ENCODE measurements at regions not wholly inside any gene's neighbourhood (a gene's known extent, or its start where the extent isn't known, plus 50 kb on each side); places are given as distances from the start of the nearest gene placed in this dataset.

DNA sequence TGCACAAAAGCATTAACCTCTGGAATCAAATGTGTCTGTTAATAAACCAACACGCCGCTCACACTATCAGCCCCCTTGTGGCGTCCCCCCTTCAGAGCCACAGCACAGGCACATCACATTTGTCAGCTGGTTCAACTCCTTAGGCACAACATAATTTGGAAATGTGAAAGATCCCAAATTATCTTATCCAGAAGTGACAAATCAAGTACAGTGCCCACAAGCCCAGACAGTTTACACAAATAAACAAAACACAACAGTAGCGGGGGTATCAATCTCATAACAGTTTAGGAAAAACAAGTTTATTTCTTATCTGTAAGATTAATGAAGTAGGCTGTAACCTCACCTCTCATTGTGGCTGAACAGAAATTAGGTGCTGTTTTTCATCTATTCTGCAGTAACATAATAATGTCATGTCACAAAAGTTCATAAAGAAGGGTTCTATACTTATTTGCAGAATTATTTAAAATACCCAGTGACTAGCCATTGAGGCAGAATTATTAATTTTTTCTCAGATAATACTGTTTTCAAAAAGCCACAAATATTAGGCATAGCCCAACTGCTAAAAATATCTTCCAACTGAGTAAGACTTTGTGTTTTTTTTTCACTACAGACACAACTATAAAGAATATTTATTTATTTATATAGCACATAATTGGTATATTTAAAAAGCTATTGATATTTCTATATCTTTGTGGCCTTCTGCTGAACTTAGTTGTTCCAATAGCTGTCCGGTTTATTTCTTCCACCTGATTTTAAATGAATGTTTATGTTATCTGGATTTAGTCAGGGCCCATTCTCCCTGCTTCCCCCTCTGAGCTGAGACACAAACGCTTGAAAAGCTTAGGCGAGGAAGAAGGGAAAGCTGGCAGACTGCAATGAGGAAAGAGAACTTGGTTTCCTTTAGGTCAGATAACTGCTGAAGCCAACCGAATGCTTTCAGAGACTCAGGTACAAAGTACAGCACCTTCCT lies 214.7 kb downstream of the QDPR start:
- DNase-seq (ENCODE audit: low spot score), result no peak

DNA sequence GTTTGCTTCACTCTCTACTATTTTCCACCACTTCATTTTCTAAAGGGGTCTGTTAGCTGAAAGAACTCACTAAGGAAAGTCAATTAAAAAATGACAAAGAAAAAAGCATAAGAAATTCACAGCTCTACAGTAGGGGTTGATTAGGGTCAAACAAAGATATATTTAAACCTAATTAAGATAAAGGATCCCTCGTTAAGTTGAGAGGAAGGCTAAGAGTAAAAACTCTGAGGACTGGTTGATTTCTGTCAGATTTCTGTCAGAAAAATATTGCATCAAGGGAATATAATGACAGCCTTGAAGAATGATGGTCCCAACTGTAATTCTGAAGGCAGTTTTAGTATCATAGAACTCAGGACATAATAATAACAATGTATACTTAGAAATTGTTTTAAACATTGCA lies 218.0 kb downstream of the QDPR start:
- no peak for DNase-seq (ENCODE audit: low spot score)

- DNase-seq (ENCODE audit: low spot score), result no peak
Measured at GRCh38 chr4:17288151-17288550, 223.7 kb downstream of the QDPR start.

DNA sequence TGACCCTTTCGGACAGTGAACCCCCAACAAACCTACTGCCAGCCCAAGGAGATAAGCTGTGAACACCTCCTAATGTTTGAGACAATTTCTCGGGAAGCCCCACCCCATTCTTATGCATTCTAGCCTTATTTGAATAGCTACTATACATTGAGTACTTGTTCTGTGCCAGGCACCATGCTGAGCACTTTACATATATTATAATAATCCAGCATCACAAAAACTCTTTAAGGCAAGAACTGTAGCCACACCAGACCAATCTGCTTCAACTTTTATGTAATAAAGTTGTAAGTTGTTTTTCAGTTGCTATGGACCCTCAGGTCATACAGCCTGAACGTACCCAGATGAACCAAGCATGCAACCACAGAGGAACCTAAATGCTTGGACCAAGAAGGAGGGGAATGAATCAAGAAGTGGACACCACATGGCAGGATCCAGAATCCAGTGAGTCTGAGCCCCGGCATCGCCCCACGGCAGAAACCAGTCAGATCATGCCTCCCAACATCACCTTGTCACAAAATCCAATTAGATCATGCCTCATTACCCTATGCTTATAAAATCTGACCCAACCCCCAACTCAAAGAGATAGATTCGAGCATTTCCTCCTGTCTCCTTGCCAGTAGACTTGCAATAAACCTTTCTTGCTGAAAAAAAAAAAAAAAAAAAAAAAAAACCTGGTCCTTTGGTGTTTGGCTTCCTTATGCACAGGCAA lies 225.0 kb downstream of the QDPR start:
- no peak for DNase-seq (ENCODE audit: low spot score)

DNA sequence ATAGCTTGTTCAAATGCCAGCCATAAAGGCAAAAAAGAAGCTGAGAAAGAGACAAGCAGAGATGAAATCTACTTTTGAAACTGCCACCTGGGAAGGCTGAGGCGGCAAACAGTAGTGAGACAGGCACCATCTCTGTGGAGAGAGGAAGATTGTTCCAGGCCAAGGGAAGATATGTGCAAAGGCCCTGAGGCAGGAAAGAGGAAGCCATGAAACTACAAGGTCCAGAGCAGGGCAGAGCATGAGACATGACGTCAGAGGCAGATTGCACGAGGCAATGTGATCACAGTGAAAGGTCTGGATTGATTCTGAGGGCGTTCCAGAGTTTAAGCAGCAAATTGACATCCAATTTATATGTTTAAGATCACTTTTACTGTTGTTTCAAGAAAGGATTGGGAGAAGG lies 226.1 kb downstream of the QDPR start:
- no peak for DNase-seq (ENCODE audit: low spot score)

- no peak for DNase-seq (ENCODE audit: low spot score)
Measured at GRCh38 chr4:17284323-17285175, 227.3 kb downstream of the QDPR start.

DNA sequence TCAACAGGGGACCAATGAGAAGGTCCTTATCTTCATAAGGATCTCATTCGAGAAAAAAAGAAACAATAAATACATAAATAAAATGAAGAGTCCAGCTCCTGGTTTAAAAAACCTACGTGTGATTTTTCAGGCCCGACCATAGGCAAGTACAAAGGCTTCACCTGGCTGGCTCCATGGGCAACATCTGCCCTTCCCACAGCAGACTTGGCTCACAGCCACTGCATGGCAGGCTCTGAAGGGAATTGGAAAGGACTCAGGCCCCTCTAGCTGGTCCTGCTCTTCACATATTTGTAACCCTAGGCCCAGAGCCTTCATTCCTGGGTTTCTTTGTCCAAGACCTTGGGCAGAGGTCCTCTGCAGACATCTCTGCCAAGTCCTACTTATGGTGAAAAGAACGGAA lies 228.1 kb downstream of the QDPR start:
- DNase-seq (ENCODE audit: low spot score), result no peak

DNA sequence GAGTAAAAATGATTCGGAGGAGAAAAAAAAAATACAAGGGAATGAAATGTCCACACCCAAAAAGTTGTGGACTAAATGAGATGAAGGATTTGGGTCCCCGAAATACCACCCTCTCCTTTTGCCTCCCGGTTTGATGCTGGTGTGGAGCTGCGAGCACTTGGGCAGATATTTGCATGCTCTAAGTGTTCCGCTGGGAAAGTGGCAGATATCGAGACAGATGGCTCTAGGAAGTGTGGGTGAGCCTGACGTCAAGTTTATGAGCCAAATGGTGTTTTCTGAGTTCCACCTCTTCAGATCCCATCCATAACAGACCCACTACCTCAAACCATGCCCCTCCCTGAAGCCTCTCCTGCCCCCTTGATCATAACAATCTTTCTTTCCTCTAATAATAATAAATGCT lies 228.6 kb downstream of the QDPR start:
- DNase-seq (ENCODE audit: low spot score), result no peak

GRCh38 chr4:17280261-17281018 lies 231.4 kb downstream of the QDPR start:
- DNase-seq (ENCODE audit: low spot score), result no peak

DNA sequence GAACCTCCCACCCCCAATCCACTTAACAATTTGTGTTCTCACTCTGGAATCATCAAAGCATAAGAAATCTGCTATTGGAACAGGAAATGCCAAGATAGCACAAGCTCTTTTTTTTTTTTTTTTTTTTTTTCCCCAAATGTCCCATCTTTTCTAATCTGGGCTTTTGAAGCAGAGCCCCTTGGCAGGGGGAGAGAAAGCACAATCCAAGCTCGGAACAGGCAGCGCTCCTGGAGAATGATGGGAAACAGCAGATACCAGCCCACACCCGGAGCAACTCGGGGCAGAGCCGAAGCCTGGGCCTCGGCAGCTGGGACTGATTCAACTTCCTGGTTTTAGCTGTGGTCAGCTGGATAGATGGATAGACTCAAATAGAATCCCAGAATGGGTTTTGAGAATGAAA lies 235.1 kb downstream of the QDPR start:
- DNase-seq (ENCODE audit: low spot score), result no peak

- no peak for DNase-seq (ENCODE audit: low spot score)
Measured at GRCh38 chr4:17275836-17276235, 236.1 kb downstream of the QDPR start.

- DNase-seq (ENCODE audit: low spot score), result no peak
Measured at GRCh38 chr4:17273047-17273446, 238.8 kb downstream of the QDPR start.

DNA sequence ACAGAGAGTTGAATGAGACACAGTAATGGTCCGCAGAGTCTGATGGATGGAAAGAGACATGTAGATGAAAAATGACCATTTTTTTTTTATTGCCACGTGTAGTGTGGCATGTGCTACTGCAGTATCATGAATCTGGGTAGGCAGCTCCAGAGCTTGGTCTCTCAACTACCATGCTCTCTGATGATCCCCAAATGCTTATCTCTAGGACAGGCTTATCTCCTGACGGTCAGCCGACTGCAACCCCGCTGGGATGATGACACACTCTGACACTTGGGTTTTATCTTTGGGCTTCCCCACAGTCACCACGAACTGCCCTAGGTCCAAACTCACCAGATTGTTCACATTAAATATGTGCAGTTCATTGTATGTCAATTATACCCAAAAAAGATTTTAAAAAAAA lies 239.7 kb downstream of the QDPR start:
- DNase-seq (ENCODE audit: low spot score), result no peak

DNA sequence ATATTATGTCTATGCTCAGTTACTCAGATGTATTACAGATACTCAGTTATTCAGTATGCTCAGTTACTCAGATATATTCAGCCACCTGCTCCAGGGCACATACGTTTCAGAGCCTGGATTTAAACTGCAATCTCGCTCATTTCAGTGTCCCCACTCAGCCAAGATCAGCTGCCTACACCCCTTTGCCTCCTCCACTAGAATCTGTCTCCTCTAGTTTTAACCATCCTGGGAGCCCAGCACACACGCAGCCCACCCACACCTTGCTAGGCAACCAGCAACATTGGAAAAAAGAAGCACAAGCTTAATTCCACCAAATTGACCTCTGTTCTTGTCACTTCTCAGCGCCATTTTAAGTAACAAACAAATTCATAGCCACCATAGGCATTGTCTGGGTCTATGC lies 246.2 kb downstream of the QDPR start:
- DNase-seq (ENCODE audit: low spot score), result no peak

GRCh38 chr4:17265139-17265538 lies 246.8 kb downstream of the QDPR start:
- DNase-seq (ENCODE audit: low spot score), result no peak

- no peak for DNase-seq (ENCODE audit: low spot score)
Measured at GRCh38 chr4:17260166-17260907, 251.6 kb downstream of the QDPR start.

DNA sequence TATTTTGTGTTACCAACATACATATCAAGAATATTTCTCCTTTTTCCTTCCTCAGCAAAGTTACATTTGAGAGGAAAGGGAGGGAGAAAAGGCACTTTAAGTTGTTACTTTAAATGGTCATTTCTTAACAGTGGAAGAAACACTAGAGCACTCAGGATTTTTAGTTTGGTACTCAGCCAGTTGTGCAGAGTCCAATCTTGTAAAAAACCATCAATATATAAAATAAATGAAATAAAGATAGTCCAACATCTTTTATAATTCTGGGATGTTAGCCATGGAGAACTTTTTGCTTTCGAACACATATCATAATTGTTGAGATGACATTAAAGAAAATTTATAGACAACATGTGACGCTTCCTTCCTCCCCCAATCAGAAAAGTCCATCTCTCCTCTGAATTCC lies 253.8 kb downstream of the QDPR start:
- no peak for DNase-seq (ENCODE audit: low spot score)

- DNase-seq (ENCODE audit: low spot score), result no peak
Measured at GRCh38 chr4:17252131-17252530, 259.8 kb downstream of the QDPR start.

GRCh38 chr4:17251101-17251500 lies 260.8 kb downstream of the QDPR start:
- DNase-seq (ENCODE audit: low spot score), result no peak

GRCh38 chr4:17250591-17250990 lies 261.3 kb downstream of the QDPR start:
- DNase-seq (ENCODE audit: low spot score), result no peak

GRCh38 chr4:17246656-17247055 lies 265.2 kb downstream of the QDPR start:
- DNase-seq (ENCODE audit: low spot score), result no peak
